Lung (tissue), 11 donors: ENCODE measurements at regions not wholly inside any gene's neighbourhood (a gene's known extent, or its start where the extent isn't known, plus 50 kb on each side); places are given as distances from the start of the nearest gene placed in this dataset.

Source experiments
- ATAC-seq: fragments of 200-7000 bp; cut with Tn5 transposase; one replicate; pipeline ENCODE4 v1.9.1; 2020; ENCODE audit warnings: moderate number of reproducible peaks; ENCODE audit not compliant: insufficient read depth, low FRiP score
- DNase-seq, 3 donors: peaks; one replicate each; pipeline ENCODE4 v3.0.0-alpha.2; 2013 to 2017
- H3K27ac ChIP-seq, 2 donors: one replicate each; pipeline ENCODE4 v1.5.1; 2013; ENCODE audit warnings: mild to moderate bottlenecking in 2 of 2, moderate library complexity in 2 of 2, control low read depth in 1 of 2, inconsistent platforms in 1 of 2, low read depth in 1 of 2, low read length in 1 of 2
- H3K27me3 ChIP-seq, 3 donors: one replicate each; pipeline ENCODE4 v1.5.1; 2013; ENCODE audit warnings: low read length in 2 of 3; ENCODE audit not compliant: control insufficient read depth in 3 of 3, insufficient read depth in 3 of 3
- H3K36me3 ChIP-seq, 4 donors: one replicate each; pipeline ENCODE4 v1.5.1; 2013; ENCODE audit warnings: low read length in 4 of 4, mild to moderate bottlenecking in 1 of 4, moderate library complexity in 1 of 4; ENCODE audit not compliant: control insufficient read depth in 4 of 4, insufficient read depth in 4 of 4
- H3K4me1 ChIP-seq, 5 donors: one replicate each; pipeline ENCODE4 v1.5.1; 2013; ENCODE audit warnings: low read length in 5 of 5, mild to moderate bottlenecking in 2 of 5, moderate library complexity in 1 of 5; ENCODE audit not compliant: control insufficient read depth in 5 of 5, insufficient read depth in 5 of 5
- H3K4me3 ChIP-seq: one replicate; pipeline ENCODE4 v1.5.1; 2013; ENCODE audit warnings: mild to moderate bottlenecking, control low read depth, moderate library complexity
- H3K9ac ChIP-seq, 2 donors: one replicate each; pipeline ENCODE4 v1.5.1; 2013; ENCODE audit warnings: low read length in 2 of 2, control low read depth in 1 of 2; ENCODE audit not compliant: insufficient read depth in 1 of 2
- H3K9me3 ChIP-seq, 4 donors: one replicate each; pipeline ENCODE4 v1.5.1; 2013; ENCODE audit warnings: low read length in 3 of 4, mild to moderate bottlenecking in 1 of 4, moderate library complexity in 1 of 4; ENCODE audit not compliant: control insufficient read depth in 4 of 4, insufficient read depth in 3 of 4
- WGBS, 2 donors: extraction: QIAGEN DNeasy Blood & Tissue Kit; methylation state at CpG; one replicate each; pipeline ENCODE4 v1.1.7; 2013; 5-methylcytosine and 5-hydroxymethylcytosine counted together
- TF ChIP-seq, protein P1 (sequence below): IDR thresholded peaks from 2 replicates; pipeline ENCODE4 v1.5.1; 2012; ENCODE audit warnings: mild to moderate bottlenecking; ENCODE audit errors: control extremely low read depth, extremely low read depth
- donor health status: control.
- donor health status: control.
- donor health status: Bipolar disorder and iron deficiency.
- donor health status: healthy.
- donor health status: DM: yes; HTN: yes; CAD: no.

DNA sequence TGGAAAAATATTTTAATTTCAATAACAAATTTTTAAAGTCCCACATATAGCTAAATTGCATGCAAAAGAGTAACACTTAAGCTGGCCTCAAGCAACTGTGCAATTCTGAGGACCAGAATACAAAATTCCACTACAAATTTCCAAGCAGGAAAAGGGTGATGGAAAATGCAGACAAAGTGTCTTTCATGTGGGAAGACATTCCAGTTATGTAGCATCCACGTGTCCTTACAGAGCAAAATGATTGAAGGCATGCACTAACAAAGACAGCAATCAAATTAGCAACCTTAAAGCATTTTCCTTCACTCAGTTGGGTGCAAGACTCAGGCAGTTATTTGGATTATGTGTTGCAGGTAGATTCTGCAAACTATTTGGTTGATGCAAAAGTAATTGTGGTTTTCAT is 203.7 kb downstream of the HERPUD2 start:
- no peak overlapping the region for H3K4me3 ChIP-seq
- no peak for DNase-seq
- TF ChIP-seq, protein P1, sequence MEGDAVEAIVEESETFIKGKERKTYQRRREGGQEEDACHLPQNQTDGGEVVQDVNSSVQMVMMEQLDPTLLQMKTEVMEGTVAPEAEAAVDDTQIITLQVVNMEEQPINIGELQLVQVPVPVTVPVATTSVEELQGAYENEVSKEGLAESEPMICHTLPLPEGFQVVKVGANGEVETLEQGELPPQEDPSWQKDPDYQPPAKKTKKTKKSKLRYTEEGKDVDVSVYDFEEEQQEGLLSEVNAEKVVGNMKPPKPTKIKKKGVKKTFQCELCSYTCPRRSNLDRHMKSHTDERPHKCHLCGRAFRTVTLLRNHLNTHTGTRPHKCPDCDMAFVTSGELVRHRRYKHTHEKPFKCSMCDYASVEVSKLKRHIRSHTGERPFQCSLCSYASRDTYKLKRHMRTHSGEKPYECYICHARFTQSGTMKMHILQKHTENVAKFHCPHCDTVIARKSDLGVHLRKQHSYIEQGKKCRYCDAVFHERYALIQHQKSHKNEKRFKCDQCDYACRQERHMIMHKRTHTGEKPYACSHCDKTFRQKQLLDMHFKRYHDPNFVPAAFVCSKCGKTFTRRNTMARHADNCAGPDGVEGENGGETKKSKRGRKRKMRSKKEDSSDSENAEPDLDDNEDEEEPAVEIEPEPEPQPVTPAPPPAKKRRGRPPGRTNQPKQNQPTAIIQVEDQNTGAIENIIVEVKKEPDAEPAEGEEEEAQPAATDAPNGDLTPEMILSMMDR: no peak
- H3K36me3 ChIP-seq: no peaks in the 10 kb centered on the region
- no peak for ATAC-seq
- H3K4me1 ChIP-seq: no peaks in the 10 kb centered on the region
- 66 to 79% methylated on average over 1 of the region's 1 CpG for WGBS, 2 donors
- no peaks in the 10 kb centered on the region for H3K9me3 ChIP-seq
- no peak overlapping the region for H3K27ac ChIP-seq
- H3K27me3 ChIP-seq: no peaks in the 10 kb centered on the region
- H3K9ac ChIP-seq: no peak overlapping the region

DNA sequence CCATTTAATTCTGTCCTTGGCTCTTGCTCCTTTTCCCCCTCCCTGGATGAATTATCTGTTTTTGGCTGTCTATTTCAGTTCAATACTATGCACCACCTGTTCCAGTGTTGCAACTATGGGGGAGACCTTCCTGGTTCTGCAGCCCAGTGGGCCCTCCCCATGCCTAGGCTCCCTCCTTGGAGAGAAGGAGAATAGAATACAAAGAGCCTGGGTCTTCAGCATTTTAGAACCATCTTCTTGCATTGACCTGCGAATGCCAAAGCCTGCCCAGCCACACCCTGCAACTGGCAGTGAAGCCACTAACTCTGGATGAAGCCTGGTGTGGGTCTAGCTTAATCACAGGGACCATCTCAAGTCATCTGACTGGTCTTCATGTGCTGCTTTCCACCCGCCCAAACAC is 207.1 kb downstream of the HERPUD2 start:
- Histone ChIP-seq H3K4me3 (no peak overlapping the region), H3K4me1 (no peaks in the 10 kb centered on the region), H3K27me3 (no peaks in the 10 kb centered on the region), H3K9me3 (no peaks in the 10 kb centered on the region), H3K27ac (no peak overlapping the region), H3K36me3 (no peaks in the 10 kb centered on the region), H3K9ac (no peak overlapping the region)
- DNase-seq (no peak), ATAC-seq (no peak)
- WGBS, 2 donors: 87 to 92% methylated on average over 2 of the region's 2 CpGs
- TF ChIP-seq, protein P1: no peak

- 83 to 92% methylated on average over 6 of the region's 6 CpGs for whole genome bisulfite sequencing, 2 donors
- Histone ChIP-seq H3K4me3 (no peak overlapping the region), H3K4me1 (no peaks in the 10 kb centered on the region), H3K9ac (no peak overlapping the region), H3K9me3 (no peaks in the 10 kb centered on the region), H3K27me3 (no peaks in the 10 kb centered on the region), H3K27ac (no peak overlapping the region), H3K36me3 (no peaks in the 10 kb centered on the region)
- TF ChIP-seq, protein P1: no peak
- no peak for DNase-seq
- no peak for ATAC-seq
These were observed 207.5 kb downstream of the HERPUD2 start for GRCh38 chr7:35487402-35487801.

GRCh38 chr7:35485436-35485835 is 209.5 kb downstream of the HERPUD2 start:
- TF ChIP-seq, protein P1: no peak

More at GRCh38 chr7:35485436-35485835, 209.5 kb downstream of the HERPUD2 start:
- DNase-seq (no peak), ATAC-seq (no peak)
- H3K27me3 ChIP-seq: no peaks in the 10 kb centered on the region
- H3K4me1 ChIP-seq: no peaks in the 10 kb centered on the region
- H3K36me3 ChIP-seq: no peaks in the 10 kb centered on the region
- no peak overlapping the region for H3K27ac ChIP-seq
- no peaks in the 10 kb centered on the region for H3K9me3 ChIP-seq
- no peak overlapping the region for H3K9ac ChIP-seq
- WGBS, 2 donors: 53 to 66% methylated on average over 6 of the region's 6 CpGs
- H3K4me3 ChIP-seq: no peak overlapping the region
